GM23338 (cell line): ENCODE measurements at regions not wholly inside any gene's neighbourhood (a gene's known extent, or its start where the extent isn't known, plus 50 kb on each side); places are given as distances from the start of the nearest gene placed in this dataset.

Source experiments
- CREB1 ChIP-seq: fragments of 250-450 bp; sonication (Bioruptor Pico); IDR thresholded peaks from 2 replicates; pipeline ENCODE4 v1.5.0; 2020; ENCODE audit warnings: low read depth, mild to moderate bottlenecking, moderate library complexity
- EZH2 ChIP-seq: fragments of 200-600 bp; sonication (generic); IDR thresholded peaks from one replicate; pipeline ENCODE4 v1.8.0; 2017; ENCODE audit warnings: antibody characterized with exemption, mild to moderate bottlenecking, low read depth; ENCODE audit not compliant: unreplicated experiment
- EZH2phosphoT487 ChIP-seq: fragments of 200-600 bp; sonication (generic); IDR thresholded peaks from one replicate; pipeline ENCODE4 v1.8.1; 2018; ENCODE audit warnings: antibody characterized with exemption; ENCODE audit not compliant: unreplicated experiment
- JUNB ChIP-seq: IDR thresholded peaks from one replicate; pipeline ENCODE4 v1.6.1; 2016; ENCODE audit warnings: antibody characterized with exemption; ENCODE audit not compliant: unreplicated experiment
- POLR2AphosphoS5 ChIP-seq: IDR thresholded peaks from 2 replicates; pipeline ENCODE4 v1.6.1; 2016; ENCODE audit warnings: antibody characterized with exemption, low read depth
- TF ChIP-seq, protein P1 (sequence below), 2 experiments: fragments of 200-600 bp in 1 of 2; sonication (generic) in 1 of 2; conservative IDR thresholded peaks; 2 replicates each; pipeline versions ENCODE4 v1.5.1 to v1.6.1; 2016 to 2017; ENCODE audit warnings: antibody characterized with exemption in 2 of 2, low read depth in 2 of 2, mild to moderate bottlenecking in 2 of 2, moderate library complexity in 1 of 2
- TF ChIP-seq, protein P2 (sequence below): IDR thresholded peaks from one replicate; pipeline ENCODE4 v1.6.1; 2018; ENCODE audit warnings: antibody characterized with exemption; ENCODE audit not compliant: unreplicated experiment

DNA sequence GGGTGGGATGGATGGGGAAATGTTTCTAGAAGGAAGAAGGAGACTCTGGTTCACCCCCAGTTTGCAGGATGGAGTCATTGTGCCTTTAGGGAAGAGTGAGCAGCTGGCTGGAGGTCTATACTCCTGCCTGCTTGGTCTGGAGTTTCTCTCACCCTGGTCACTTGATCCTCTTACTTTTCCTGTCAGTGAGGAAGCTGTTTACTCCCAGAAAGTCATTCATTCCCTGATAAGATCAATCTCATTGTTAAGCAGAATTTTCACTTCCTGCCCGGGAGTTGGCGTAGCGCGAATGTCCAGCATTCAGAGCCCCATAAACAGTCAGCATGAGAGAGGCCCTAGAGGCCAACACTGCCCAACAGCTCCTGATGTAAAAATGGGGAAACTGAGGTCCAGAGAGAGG lies 70.4 kb upstream of the SIRPA start:
- TF ChIP-seq EZH2 (no peak), EZH2phosphoT487 (no peak), POLR2AphosphoS5 (no peak), JUNB (no peak), CREB1 (CRISPR knock-in tag) (no peak)
- TF ChIP-seq, protein P1, sequence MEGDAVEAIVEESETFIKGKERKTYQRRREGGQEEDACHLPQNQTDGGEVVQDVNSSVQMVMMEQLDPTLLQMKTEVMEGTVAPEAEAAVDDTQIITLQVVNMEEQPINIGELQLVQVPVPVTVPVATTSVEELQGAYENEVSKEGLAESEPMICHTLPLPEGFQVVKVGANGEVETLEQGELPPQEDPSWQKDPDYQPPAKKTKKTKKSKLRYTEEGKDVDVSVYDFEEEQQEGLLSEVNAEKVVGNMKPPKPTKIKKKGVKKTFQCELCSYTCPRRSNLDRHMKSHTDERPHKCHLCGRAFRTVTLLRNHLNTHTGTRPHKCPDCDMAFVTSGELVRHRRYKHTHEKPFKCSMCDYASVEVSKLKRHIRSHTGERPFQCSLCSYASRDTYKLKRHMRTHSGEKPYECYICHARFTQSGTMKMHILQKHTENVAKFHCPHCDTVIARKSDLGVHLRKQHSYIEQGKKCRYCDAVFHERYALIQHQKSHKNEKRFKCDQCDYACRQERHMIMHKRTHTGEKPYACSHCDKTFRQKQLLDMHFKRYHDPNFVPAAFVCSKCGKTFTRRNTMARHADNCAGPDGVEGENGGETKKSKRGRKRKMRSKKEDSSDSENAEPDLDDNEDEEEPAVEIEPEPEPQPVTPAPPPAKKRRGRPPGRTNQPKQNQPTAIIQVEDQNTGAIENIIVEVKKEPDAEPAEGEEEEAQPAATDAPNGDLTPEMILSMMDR (conservative IDR thresholded peaks at IDR 0.05; ENCODE audit: low read depth in 2 of 2): no peak
- TF ChIP-seq, protein P2, sequence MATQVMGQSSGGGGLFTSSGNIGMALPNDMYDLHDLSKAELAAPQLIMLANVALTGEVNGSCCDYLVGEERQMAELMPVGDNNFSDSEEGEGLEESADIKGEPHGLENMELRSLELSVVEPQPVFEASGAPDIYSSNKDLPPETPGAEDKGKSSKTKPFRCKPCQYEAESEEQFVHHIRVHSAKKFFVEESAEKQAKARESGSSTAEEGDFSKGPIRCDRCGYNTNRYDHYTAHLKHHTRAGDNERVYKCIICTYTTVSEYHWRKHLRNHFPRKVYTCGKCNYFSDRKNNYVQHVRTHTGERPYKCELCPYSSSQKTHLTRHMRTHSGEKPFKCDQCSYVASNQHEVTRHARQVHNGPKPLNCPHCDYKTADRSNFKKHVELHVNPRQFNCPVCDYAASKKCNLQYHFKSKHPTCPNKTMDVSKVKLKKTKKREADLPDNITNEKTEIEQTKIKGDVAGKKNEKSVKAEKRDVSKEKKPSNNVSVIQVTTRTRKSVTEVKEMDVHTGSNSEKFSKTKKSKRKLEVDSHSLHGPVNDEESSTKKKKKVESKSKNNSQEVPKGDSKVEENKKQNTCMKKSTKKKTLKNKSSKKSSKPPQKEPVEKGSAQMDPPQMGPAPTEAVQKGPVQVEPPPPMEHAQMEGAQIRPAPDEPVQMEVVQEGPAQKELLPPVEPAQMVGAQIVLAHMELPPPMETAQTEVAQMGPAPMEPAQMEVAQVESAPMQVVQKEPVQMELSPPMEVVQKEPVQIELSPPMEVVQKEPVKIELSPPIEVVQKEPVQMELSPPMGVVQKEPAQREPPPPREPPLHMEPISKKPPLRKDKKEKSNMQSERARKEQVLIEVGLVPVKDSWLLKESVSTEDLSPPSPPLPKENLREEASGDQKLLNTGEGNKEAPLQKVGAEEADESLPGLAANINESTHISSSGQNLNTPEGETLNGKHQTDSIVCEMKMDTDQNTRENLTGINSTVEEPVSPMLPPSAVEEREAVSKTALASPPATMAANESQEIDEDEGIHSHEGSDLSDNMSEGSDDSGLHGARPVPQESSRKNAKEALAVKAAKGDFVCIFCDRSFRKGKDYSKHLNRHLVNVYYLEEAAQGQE: no peak
